Psoas muscle (tissue), 7 donors: ENCODE measurements at regions not wholly inside any gene's neighbourhood (a gene's known extent, or its start where the extent isn't known, plus 50 kb on each side); places are given as distances from the start of the nearest gene placed in this dataset.

ENCODE experiments used
- ATAC-seq, 4 donors: fragments of 200-7000 bp; cut with Tn5 transposase; one replicate each; pipeline ENCODE4 v1.9.1; 2020; ENCODE audit warnings: moderate library complexity in 3 of 4, mild to moderate bottlenecking in 2 of 4
- DNase-seq, 2 donors: peaks; one replicate each; pipeline ENCODE4 v3.0.0-alpha.2; 2020
- H3K27ac ChIP-seq: fragments of 200-600 bp; one replicate; pipeline ENCODE4 v1.8.0; 2022
- H3K27me3 ChIP-seq, 3 donors: fragments of 200-600 bp in 1 of 3; one replicate each; pipeline versions ENCODE4 v1.6.1 to v1.8.0; 2013 to 2022; ENCODE audit warnings: low read length in 2 of 3, mild to moderate bottlenecking in 2 of 3, moderate library complexity in 1 of 3; ENCODE audit not compliant: insufficient read depth in 3 of 3
- H3K36me3 ChIP-seq, 2 donors: fragments of 200-600 bp in 1 of 2; one replicate each; pipeline versions ENCODE4 v1.6.1 to v1.8.0; 2013 to 2022; ENCODE audit warnings: low read depth in 1 of 2, mild to moderate bottlenecking in 1 of 2, moderate library complexity in 1 of 2; ENCODE audit not compliant: insufficient read depth in 1 of 2
- H3K4me1 ChIP-seq: fragments of 200-600 bp; one replicate; pipeline ENCODE4 v1.8.0; 2022
- H3K4me3 ChIP-seq: fragments of 200-600 bp; one replicate; pipeline ENCODE4 v1.8.0; 2022; ENCODE audit warnings: mild to moderate bottlenecking
- H3K9me3 ChIP-seq: fragments of 200-600 bp; one replicate; pipeline ENCODE4 v1.8.0; 2022
- CTCF ChIP-seq: fragments of 200-600 bp; IDR thresholded peaks from one replicate; pipeline ENCODE4 v1.8.0; 2022; ENCODE audit warnings: antibody characterized with exemption
- WGBS, 3 donors: extraction: QIAGEN DNeasy Blood & Tissue Kit; methylation state at CpG; one replicate each; pipeline versions ENCODE4 v1.1.6 to v1.1.7; 2013; 5-methylcytosine and 5-hydroxymethylcytosine counted together
- intact Hi-C, 2 donors: fragments of 100-400 bp; cut with DNase I; formaldehyde crosslinking; loops; one replicate each; pipeline versions ENCODE4 v1.11.0 to v1.14.2; 2022
- donor health status: healthy with polysubstance abuse.
- donor health status: DM: no; HTN: no; CAD: no; lungs with moderate emphysema.
- donor health status: Bipolar disorder and iron deficiency.
- donor health status: healthy.
- donor health status: DM: yes; HTN: yes; CAD: no.
- donor health status: DM: no; HTN: no; CAD: no.
- donor health status: DM: yes; HTN: yes; CAD: no.

- H3K27ac ChIP-seq: no peak overlapping the region
- DNase-seq: no peak
- intact Hi-C loops: no loop called here
- peak in 2 of 4 donors; percentile 51 to 52 for ATAC-seq
- no peaks in the 10 kb centered on the region for H3K9me3 ChIP-seq
- H3K4me1 ChIP-seq: no peaks in the 10 kb centered on the region
- H3K4me3 ChIP-seq: no peak overlapping the region
- H3K27me3 ChIP-seq: no peaks in the 10 kb centered on the region
- WGBS, 3 donors: 60 to 72% (median 69%) methylated on average over 4 of the region's 4 CpGs
- no peaks in the 10 kb centered on the region for H3K36me3 ChIP-seq
- no peak for TF ChIP-seq CTCF
These were observed 370.6 kb upstream of the IGFBP3 start for GRCh38 chr7:46291601-46292150.

- ATAC-seq (no peak), DNase-seq (no peak)
- Histone ChIP-seq H3K36me3 (no peaks in the 10 kb centered on the region), H3K4me3 (no peak overlapping the region), H3K27ac (no peak overlapping the region), H3K4me1 (no peaks in the 10 kb centered on the region), H3K9me3 (no peaks in the 10 kb centered on the region), H3K27me3 (no peaks in the 10 kb centered on the region)
- WGBS, 3 donors: 45 to 57% (median 51%) methylated on average over 5 of the region's 5 CpGs
- intact Hi-C loops: no loop called here
- TF ChIP-seq CTCF: no peak
These were observed 370.0 kb upstream of the IGFBP3 start for GRCh38 chr7:46291050-46291438.

GRCh38 chr7:46290374-46291049 is 369.4 kb upstream of the IGFBP3 start:
- ATAC-seq (no peak), DNase-seq (no peak)
- no peaks in the 10 kb centered on the region for H3K27me3 ChIP-seq
- H3K4me1 ChIP-seq: no peaks in the 10 kb centered on the region
- no peak overlapping the region for H3K27ac ChIP-seq
- no peak for TF ChIP-seq CTCF
- intact Hi-C loops: no loop called here
- H3K36me3 ChIP-seq: no peaks in the 10 kb centered on the region
- no peak overlapping the region for H3K4me3 ChIP-seq
- H3K9me3 ChIP-seq: no peaks in the 10 kb centered on the region
- 73 to 88% (median 80%) methylated on average over 1 of the region's 1 CpG for WGBS, 3 donors

- no peak for ATAC-seq
- DNase-seq: no peak
- no peak overlapping the region for H3K4me3 ChIP-seq
- no peaks in the 10 kb centered on the region for H3K36me3 ChIP-seq
- intact Hi-C loops: no loop called here
- no peak for TF ChIP-seq CTCF
- H3K4me1 ChIP-seq: no peaks in the 10 kb centered on the region
- H3K27me3 ChIP-seq: no peaks in the 10 kb centered on the region
- no peak overlapping the region for H3K27ac ChIP-seq
- no peaks in the 10 kb centered on the region for H3K9me3 ChIP-seq
- WGBS, 3 donors: 81 to 89% (median 81%) methylated on average over 3 of the region's 3 CpGs
These were observed 367.8 kb upstream of the IGFBP3 start for GRCh38 chr7:46288861-46289260.

GRCh38 chr7:46288010-46288409 is 366.9 kb upstream of the IGFBP3 start:
- Histone ChIP-seq H3K9me3 (no peaks in the 10 kb centered on the region), H3K4me1 (no peaks in the 10 kb centered on the region), H3K27ac (no peak overlapping the region), H3K27me3 (no peaks in the 10 kb centered on the region), H3K4me3 (no peak overlapping the region), H3K36me3 (no peaks in the 10 kb centered on the region)
- ATAC-seq (no peak), DNase-seq (no peak)
- 84 to 93% (median 87%) methylated on average over 2 of the region's 2 CpGs for WGBS, 3 donors
- TF ChIP-seq CTCF: no peak
- intact Hi-C loops: no loop called here
